Karpas-422 (cell line): ENCODE measurements at regions not wholly inside any gene's neighbourhood (a gene's known extent, or its start where the extent isn't known, plus 50 kb on each side); places are given as distances from the start of the nearest gene placed in this dataset. TPM values are rescaled to one million over a fixed set of nuclear protein-coding genes. Genes with fewer than 3 reads are reported as not detected.

Experiments used
- DNase-seq: peaks from one replicate; pipeline ENCODE4 v3.0.0-alpha.2; 2015
- H2AFZ ChIP-seq: fragments of 200-600 bp; sonication (generic); 2 replicates; pipeline ENCODE4 v1.6.1; 2014; ENCODE audit warnings: antibody characterized with exemption, low read length, mixed read lengths
- H3K27ac ChIP-seq: fragments of 200-600 bp; sonication (generic); 2 replicates; pipeline ENCODE4 v1.5.1; 2014; ENCODE audit warnings: mild to moderate bottlenecking, low read length, moderate library complexity
- H3K27me3 ChIP-seq: fragments of 200-600 bp; sonication (generic); 2 replicates; pipeline ENCODE4 v1.6.1; 2014; ENCODE audit warnings: low read length, mixed read lengths
- H3K36me3 ChIP-seq: fragments of 200-600 bp; sonication (generic); 2 replicates; pipeline ENCODE4 v1.6.1; 2014; ENCODE audit warnings: low read length, mixed read lengths; ENCODE audit not compliant: insufficient read depth
- H3K4me1 ChIP-seq: fragments of 200-600 bp; sonication (generic); 2 replicates; pipeline ENCODE4 v1.6.1; 2014; ENCODE audit warnings: mild to moderate bottlenecking, low read length, mixed read lengths
- H3K4me2 ChIP-seq: fragments of 200-600 bp; sonication (generic); 2 replicates; pipeline ENCODE4 v1.6.1; 2014; ENCODE audit warnings: low read length, low read depth, mild to moderate bottlenecking; ENCODE audit not compliant: poor library complexity, severe bottlenecking
- H3K4me3 ChIP-seq: fragments of 200-600 bp; sonication (generic); 2 replicates; pipeline ENCODE4 v1.5.1; 2014; ENCODE audit warnings: mild to moderate bottlenecking, antibody characterized with exemption, low read length, mixed read lengths
- H3K79me2 ChIP-seq: fragments of 200-600 bp; sonication (generic); 2 replicates; pipeline ENCODE4 v1.6.1; 2014; ENCODE audit warnings: mild to moderate bottlenecking, low read length, mixed read lengths
- H3K9ac ChIP-seq: fragments of 200-600 bp; sonication (generic); 2 replicates; pipeline ENCODE4 v1.6.0; 2014; ENCODE audit warnings: low read length
- H3K9me2 ChIP-seq: fragments of 200-600 bp; sonication (generic), shearing (Covaris generic); replicated peaks from 2 replicates; pipeline ENCODE4 v1.6.0; 2014; ENCODE audit warnings: mild to moderate bottlenecking, low read length, moderate library complexity; ENCODE audit not compliant: insufficient read depth
- H3K9me3 ChIP-seq: fragments of 300-700, 200-600 bp; sonication (generic); 2 replicates; pipeline ENCODE4 v1.6.1; 2014; ENCODE audit warnings: low read length, mixed read lengths
- H4K20me1 ChIP-seq: fragments of 200-600 bp; sonication (generic); 2 replicates; pipeline ENCODE4 v1.6.1; 2014; ENCODE audit warnings: mild to moderate bottlenecking, antibody characterized with exemption, low read length, low read depth; ENCODE audit not compliant: insufficient read depth
- small RNA-seq: library from RNA; depleted of rRNA; stranded (forward); fragments of <200 nt; gene quantifications from one replicate; pipeline ENCODE3, GENCODE V24; 2014

GRCh38 chr6:81814370-81815076, 62.0 kb upstream of the TENT5A start:
- H3K4me3 ChIP-seq = no peak overlapping the region
- no peak overlapping the region for H2AFZ ChIP-seq
- no peaks in the 10 kb centered on the region for H3K9me2 ChIP-seq

GRCh38 chr6:81813305-81813704, 60.8 kb upstream of the TENT5A start:
- H3K9me3 ChIP-seq = no peaks in the 10 kb centered on the region
- H3K4me1 ChIP-seq = no peaks in the 10 kb centered on the region
- H3K4me2 ChIP-seq = no peak overlapping the region
- H3K79me2 ChIP-seq = no peaks in the 10 kb centered on the region
- H3K9me2 ChIP-seq = no peaks in the 10 kb centered on the region
- H3K27ac ChIP-seq = no peak overlapping the region
- DNase-seq = no peak
- H3K9ac ChIP-seq = no peak overlapping the region
- no peak overlapping the region for H2AFZ ChIP-seq
- H3K36me3 ChIP-seq = no peaks in the 10 kb centered on the region
- no peaks in the 10 kb centered on the region for H4K20me1 ChIP-seq
- no peaks in the 10 kb centered on the region for H3K27me3 ChIP-seq
- no peak overlapping the region for H3K4me3 ChIP-seq

More at GRCh38 chr6:81814370-81815076, 62.0 kb upstream of the TENT5A start:
- no peaks in the 10 kb centered on the region for H3K9me3 ChIP-seq
- no peak for DNase-seq
- H3K4me2 ChIP-seq = no peak overlapping the region
- H3K4me1 ChIP-seq = no peaks in the 10 kb centered on the region
- H3K27me3 ChIP-seq = no peaks in the 10 kb centered on the region
- H3K27ac ChIP-seq = no peak overlapping the region
- no peak overlapping the region for H3K9ac ChIP-seq
- H3K79me2 ChIP-seq = no peaks in the 10 kb centered on the region
- H4K20me1 ChIP-seq = no peaks in the 10 kb centered on the region
- no peaks in the 10 kb centered on the region for H3K36me3 ChIP-seq

- Histone ChIP-seq H3K9me2 (no peaks in the 10 kb centered on the region), H3K4me1 (no peaks in the 10 kb centered on the region), H2AFZ (no peak overlapping the region), H3K36me3 (no peaks in the 10 kb centered on the region), H3K4me2 (no peak overlapping the region), H3K27ac (no peak overlapping the region), H3K4me3 (no peak overlapping the region), H3K9me3 (no peaks in the 10 kb centered on the region), H3K27me3 (no peaks in the 10 kb centered on the region), H3K79me2 (no peaks in the 10 kb centered on the region), H3K9ac (no peak overlapping the region), H4K20me1 (no peaks in the 10 kb centered on the region)
- no peak for DNase-seq
These were observed 59.9 kb upstream of the TENT5A start for GRCh38 chr6:81812401-81812800.

GRCh38 chr6:81808851-81809570, 56.5 kb upstream of the TENT5A start:
- no peaks in the 10 kb centered on the region for H4K20me1 ChIP-seq
- H3K9me3 ChIP-seq = no peaks in the 10 kb centered on the region

GRCh38 chr6:81806793-81807565, 54.5 kb upstream of the TENT5A start:
- no peaks in the 10 kb centered on the region for H3K4me1 ChIP-seq
- H3K27me3 ChIP-seq = no peaks in the 10 kb centered on the region
- H3K4me2 ChIP-seq = no peak overlapping the region
- no peaks in the 10 kb centered on the region for H4K20me1 ChIP-seq
- H3K4me3 ChIP-seq = no peak overlapping the region
- H3K9me2 ChIP-seq = no peaks in the 10 kb centered on the region
- no peaks in the 10 kb centered on the region for H3K79me2 ChIP-seq
- H3K27ac ChIP-seq = no peak overlapping the region
- no peak for DNase-seq
- H3K9ac ChIP-seq = no peak overlapping the region
- no peak overlapping the region for H2AFZ ChIP-seq
- no peaks in the 10 kb centered on the region for H3K9me3 ChIP-seq
- H3K36me3 ChIP-seq = no peaks in the 10 kb centered on the region

More at GRCh38 chr6:81808851-81809570, 56.5 kb upstream of the TENT5A start:
- no peaks in the 10 kb centered on the region for H3K36me3 ChIP-seq
- H3K4me3 ChIP-seq = no peak overlapping the region
- H3K9ac ChIP-seq = no peak overlapping the region
- no peak for DNase-seq
- H3K9me2 ChIP-seq = no peaks in the 10 kb centered on the region
- no peak overlapping the region for H3K27ac ChIP-seq
- H2AFZ ChIP-seq = no peak overlapping the region
- H3K79me2 ChIP-seq = no peaks in the 10 kb centered on the region
- H3K4me1 ChIP-seq = no peaks in the 10 kb centered on the region
- no peaks in the 10 kb centered on the region for H3K27me3 ChIP-seq
- H3K4me2 ChIP-seq = no peak overlapping the region

- no peaks in the 10 kb centered on the region for H3K36me3 ChIP-seq
- no peaks in the 10 kb centered on the region for H3K9me3 ChIP-seq
- H4K20me1 ChIP-seq = no peaks in the 10 kb centered on the region
- H3K27ac ChIP-seq = no peak overlapping the region
- H3K79me2 ChIP-seq = no peaks in the 10 kb centered on the region
- no peaks in the 10 kb centered on the region for H3K27me3 ChIP-seq
- H3K4me3 ChIP-seq = no peak overlapping the region
- DNase-seq = no peak
- no peaks in the 10 kb centered on the region for H3K9me2 ChIP-seq
- H2AFZ ChIP-seq = no peak overlapping the region
- no peak overlapping the region for H3K4me2 ChIP-seq
- H3K9ac ChIP-seq = no peak overlapping the region
- H3K4me1 ChIP-seq = no peaks in the 10 kb centered on the region
These were observed 49.9 kb upstream of the TENT5A start for GRCh38 chr6:81802356-81802755.

Small RNA genes in the stretch of these regions (small RNA-seq; reads per million reads assigned to genes)
- gene AL360157.1 = not detected
